ENCODE measurements at regions not wholly inside any gene's neighbourhood (a gene's known extent, or its start where the extent isn't known, plus 50 kb on each side); places are given as distances from the start of the nearest gene placed in this dataset.

- TF ChIP-seq, protein P1, sequence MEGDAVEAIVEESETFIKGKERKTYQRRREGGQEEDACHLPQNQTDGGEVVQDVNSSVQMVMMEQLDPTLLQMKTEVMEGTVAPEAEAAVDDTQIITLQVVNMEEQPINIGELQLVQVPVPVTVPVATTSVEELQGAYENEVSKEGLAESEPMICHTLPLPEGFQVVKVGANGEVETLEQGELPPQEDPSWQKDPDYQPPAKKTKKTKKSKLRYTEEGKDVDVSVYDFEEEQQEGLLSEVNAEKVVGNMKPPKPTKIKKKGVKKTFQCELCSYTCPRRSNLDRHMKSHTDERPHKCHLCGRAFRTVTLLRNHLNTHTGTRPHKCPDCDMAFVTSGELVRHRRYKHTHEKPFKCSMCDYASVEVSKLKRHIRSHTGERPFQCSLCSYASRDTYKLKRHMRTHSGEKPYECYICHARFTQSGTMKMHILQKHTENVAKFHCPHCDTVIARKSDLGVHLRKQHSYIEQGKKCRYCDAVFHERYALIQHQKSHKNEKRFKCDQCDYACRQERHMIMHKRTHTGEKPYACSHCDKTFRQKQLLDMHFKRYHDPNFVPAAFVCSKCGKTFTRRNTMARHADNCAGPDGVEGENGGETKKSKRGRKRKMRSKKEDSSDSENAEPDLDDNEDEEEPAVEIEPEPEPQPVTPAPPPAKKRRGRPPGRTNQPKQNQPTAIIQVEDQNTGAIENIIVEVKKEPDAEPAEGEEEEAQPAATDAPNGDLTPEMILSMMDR (IDR thresholded peaks at IDR 0.05), result no peak
- TF ChIP-seq EZH2 (IDR thresholded peaks at IDR 0.05; ENCODE audit: borderline replicate concordance, insufficient read depth, low read depth, low read length, poor library complexity, severe bottlenecking), result no peak
Measured at GRCh38 chr17:74126959-74127358, 76.5 kb upstream of the RPL38 start.

Measured in B cell (primary cell).